Activated naive CD4-positive, alpha-beta T cell treated with anti-CD3 and anti-CD28 coated beads for 36 hours (primary cell): ENCODE measurements at regions not wholly inside any gene's neighbourhood (a gene's known extent, or its start where the extent isn't known, plus 50 kb on each side); places are given as distances from the start of the nearest gene placed in this dataset.

Experiments used
- CTCF ChIA-PET: fragments of 350-600 bp; sonication (Branson Sonifier 250); formaldehyde crosslinking; loops from one replicate; lab custom pipeline; 2021; ENCODE audit warnings: antibody characterized with exemption; lab: Charles Lee
- DNase-seq: peaks from one replicate; pipeline ENCODE4 v3.0.0-alpha.2; 2020
- H3K27ac Mint-ChIP-seq: one replicate; pipeline ENCODE4 v1.8.0; 2021; ENCODE audit warnings: mild to moderate bottlenecking, mixed read lengths
- H3K27me3 Mint-ChIP-seq: one replicate; pipeline ENCODE4 v1.8.0; 2021; ENCODE audit warnings: low read depth, mixed read lengths
- H3K36me3 Mint-ChIP-seq: one replicate; pipeline ENCODE4 v1.8.0; 2021; ENCODE audit warnings: low read depth, mixed read lengths
- H3K4me1 Mint-ChIP-seq: one replicate; pipeline ENCODE4 v1.8.0; 2021; ENCODE audit warnings: low read depth, mixed read lengths
- H3K4me3 Mint-ChIP-seq: one replicate; pipeline ENCODE4 v1.8.0; 2021; ENCODE audit warnings: mild to moderate bottlenecking, moderate library complexity, mixed read lengths
- H3K9me3 Mint-ChIP-seq: one replicate; pipeline ENCODE4 v1.8.0; 2021; ENCODE audit warnings: mixed read lengths
- intact Hi-C: fragments of 100-400 bp; cut with micrococcal nuclease; formaldehyde crosslinking; loops from one replicate; pipeline ENCODE4 v1.15.1; 2023

DNA sequence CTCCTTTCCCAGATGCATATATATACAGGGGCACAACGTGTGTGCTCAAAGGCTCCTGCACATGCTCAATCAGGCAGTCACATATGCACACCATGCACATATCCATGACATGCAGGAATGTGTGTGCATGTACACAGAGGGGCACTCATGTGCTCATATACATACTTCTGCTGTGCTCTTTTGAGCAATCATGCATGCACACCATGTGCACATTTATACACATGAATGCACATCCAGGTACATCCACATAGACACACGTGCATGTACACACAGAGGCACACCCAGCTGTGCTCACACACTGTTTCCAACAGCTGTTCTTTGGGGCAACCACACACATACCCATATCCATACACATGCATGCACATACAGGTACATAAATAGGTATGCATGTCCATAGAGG is 165.3 kb downstream of the SALL1 start:
- Mint-ChIP-seq H3K36me3 (no peaks in the 10 kb centered on the region), H3K27me3 (peaks cover 2% of the 10 kb centered on the region), H3K9me3 (peaks cover 4% of the 10 kb centered on the region), H3K4me3 (no peak overlapping the region), H3K4me1 (no peaks in the 10 kb centered on the region), H3K27ac (no peak overlapping the region)
- intact Hi-C loops: no loop called here
- CTCF ChIA-PET: no interaction called here
- DNase-seq: no peak

DNA sequence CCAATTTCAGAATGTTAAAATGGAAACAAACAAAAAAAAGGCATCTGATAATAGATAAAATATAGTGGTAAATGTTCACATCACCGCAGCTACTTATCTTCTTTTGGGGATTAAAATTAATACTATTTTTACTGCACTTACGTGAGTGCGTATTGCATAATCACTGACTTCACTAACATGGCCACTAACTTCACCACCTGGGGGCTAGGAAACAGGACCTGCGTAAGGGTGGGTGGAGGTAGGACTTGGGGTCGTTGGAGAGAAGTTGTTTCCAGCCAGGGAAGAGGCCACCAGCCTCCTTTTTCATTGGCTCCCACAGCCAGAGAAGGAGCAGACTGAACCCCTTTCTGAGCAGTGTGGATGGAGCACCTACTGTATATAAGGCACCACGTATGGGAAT is 166.4 kb downstream of the SALL1 start:
- Mint-ChIP-seq H3K4me1 (no peaks in the 10 kb centered on the region), H3K36me3 (no peaks in the 10 kb centered on the region), H3K27me3 (peaks cover 2% of the 10 kb centered on the region), H3K27ac (no peak overlapping the region), H3K4me3 (no peak overlapping the region), H3K9me3 (peaks cover 4% of the 10 kb centered on the region)
- no peak for DNase-seq
- CTCF ChIA-PET: no interaction called here
- intact Hi-C loops: no loop called here

DNA sequence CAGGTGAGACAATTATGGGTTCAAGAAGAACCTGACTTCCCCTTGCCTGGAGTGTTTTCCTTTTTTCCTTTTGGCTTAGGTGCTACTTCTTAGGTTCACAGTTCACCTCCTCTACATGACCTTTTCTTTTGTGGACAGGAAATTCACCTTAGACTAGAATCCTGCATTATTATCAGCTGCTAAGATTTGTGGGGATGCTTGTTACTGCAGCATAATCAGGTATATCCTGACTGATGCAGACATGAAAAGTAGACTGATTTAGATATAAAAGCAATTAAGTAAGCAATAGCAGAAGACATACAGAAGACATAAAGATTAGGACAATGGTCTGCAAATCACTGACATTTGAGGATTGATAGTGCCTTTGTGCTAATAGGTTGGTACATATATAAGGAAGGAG is 168.3 kb downstream of the SALL1 start:
- Mint-ChIP-seq H3K4me1 (no peaks in the 10 kb centered on the region), H3K27me3 (peaks cover 2% of the 10 kb centered on the region), H3K36me3 (no peaks in the 10 kb centered on the region), H3K4me3 (no peak overlapping the region), H3K27ac (no peak overlapping the region), H3K9me3 (peaks cover 4% of the 10 kb centered on the region)
- CTCF ChIA-PET: no interaction called here
- DNase-seq: no peak
- intact Hi-C loops: no loop called here

DNA sequence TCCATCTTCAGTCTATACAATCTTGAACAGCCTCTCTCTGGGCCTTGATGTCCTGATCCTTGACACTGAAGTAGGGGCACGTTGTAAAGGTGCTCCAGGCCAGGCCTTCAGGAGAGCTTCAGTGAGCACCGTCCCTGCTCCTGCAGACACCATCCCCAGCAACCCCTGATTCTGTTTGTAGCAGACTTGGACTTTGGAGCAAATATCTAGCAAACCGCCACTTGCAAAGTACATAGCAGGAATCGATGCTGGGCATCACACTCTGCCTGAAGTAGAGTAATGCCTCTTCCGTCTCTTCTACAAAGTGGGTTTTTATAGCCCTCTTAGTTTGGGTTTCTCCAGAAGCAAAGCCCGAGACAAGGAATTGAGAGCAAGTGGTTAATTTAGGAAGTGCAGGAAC is 169.1 kb downstream of the SALL1 start:
- no peak overlapping the region for H3K4me3 Mint-ChIP-seq
- intact Hi-C loops: no loop called here
- H3K27me3 Mint-ChIP-seq: peaks cover 2% of the 10 kb centered on the region
- peaks cover 4% of the 10 kb centered on the region for H3K9me3 Mint-ChIP-seq
- H3K27ac Mint-ChIP-seq: no peak overlapping the region
- no peaks in the 10 kb centered on the region for H3K36me3 Mint-ChIP-seq
- CTCF ChIA-PET: interaction anchor here (0.6 kb wide), 1 partner anchor 13 kb away, joined by 5 read pairs; no protein-coding TSS in a partner anchor
- H3K4me1 Mint-ChIP-seq: no peaks in the 10 kb centered on the region
- no peak for DNase-seq

DNA sequence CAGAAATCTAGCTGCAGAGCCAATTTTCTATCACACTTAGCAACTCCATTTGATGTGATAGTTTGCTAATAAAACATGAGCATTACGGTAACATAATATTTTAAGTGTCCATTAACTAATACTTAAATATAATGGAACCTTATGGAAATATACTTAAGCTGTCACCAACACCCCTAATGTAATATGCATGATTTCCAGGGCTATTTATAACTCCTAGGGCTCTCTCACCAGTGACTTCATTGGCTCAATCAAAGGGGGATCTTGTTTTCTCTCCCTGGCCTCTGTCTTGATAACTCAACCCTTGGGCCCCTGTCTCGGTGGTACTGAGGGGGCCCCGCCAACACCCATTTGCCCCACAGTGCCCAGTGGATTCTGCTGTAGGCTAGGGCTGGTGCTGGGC is 170.4 kb downstream of the SALL1 start:
- CTCF ChIA-PET: no interaction called here
- Mint-ChIP-seq H3K9me3 (no peaks in the 10 kb centered on the region), H3K27me3 (peaks cover 7% of the 10 kb centered on the region), H3K27ac (no peak overlapping the region), H3K4me1 (no peaks in the 10 kb centered on the region), H3K36me3 (no peaks in the 10 kb centered on the region), H3K4me3 (no peak overlapping the region)
- intact Hi-C loops: no loop called here
- DNase-seq: no peak

DNA sequence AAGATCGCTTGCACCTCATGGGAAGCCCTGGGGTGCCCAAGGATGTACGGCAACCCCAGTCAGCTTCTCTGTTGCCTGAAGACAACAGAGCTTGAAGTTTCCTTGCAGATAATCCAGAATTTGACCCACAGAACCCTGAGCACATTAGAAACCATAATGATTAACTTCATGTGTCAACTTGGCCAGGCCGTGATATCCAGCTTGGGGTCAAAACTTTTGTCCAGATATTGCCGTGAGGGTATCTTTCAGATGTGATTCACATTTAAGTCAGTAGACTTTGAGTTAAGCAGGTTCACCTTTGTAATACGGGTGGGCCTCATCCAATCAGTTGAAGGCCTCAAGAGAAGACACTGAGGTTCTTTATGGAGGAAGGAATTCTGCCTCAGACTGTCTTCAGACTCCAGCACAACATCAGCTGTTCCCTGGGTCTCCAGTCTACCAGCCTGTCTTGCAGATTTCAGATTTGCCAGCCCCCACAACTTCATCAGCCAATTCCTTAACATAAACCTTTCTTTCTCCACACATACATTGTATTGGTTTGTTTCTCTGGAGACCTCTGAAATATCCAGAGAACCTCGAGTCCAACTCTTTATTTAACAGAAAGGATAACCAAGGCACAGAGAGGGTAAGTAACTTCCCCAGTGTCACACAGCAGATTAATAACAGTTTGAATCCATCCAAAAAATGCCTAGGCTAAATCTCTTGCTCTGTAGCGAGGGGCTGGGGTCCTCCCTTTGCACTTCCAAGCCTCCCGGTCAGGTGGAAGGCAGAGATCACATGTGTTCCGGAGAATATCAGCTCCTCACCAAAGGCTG is 171.1 kb downstream of the SALL1 start:
- CTCF ChIA-PET: interaction anchor here (0.5 kb wide), 1 partner anchor 1409 kb away, joined by 3 read pairs; no protein-coding TSS in a partner anchor
- Mint-ChIP-seq H3K36me3 (no peaks in the 10 kb centered on the region), H3K9me3 (no peaks in the 10 kb centered on the region), H3K4me3 (no peak overlapping the region), H3K27ac (no peak overlapping the region), H3K27me3 (peaks cover 7% of the 10 kb centered on the region), H3K4me1 (no peaks in the 10 kb centered on the region)
- intact Hi-C loops: no loop called here
- DNase-seq: no peak

DNA sequence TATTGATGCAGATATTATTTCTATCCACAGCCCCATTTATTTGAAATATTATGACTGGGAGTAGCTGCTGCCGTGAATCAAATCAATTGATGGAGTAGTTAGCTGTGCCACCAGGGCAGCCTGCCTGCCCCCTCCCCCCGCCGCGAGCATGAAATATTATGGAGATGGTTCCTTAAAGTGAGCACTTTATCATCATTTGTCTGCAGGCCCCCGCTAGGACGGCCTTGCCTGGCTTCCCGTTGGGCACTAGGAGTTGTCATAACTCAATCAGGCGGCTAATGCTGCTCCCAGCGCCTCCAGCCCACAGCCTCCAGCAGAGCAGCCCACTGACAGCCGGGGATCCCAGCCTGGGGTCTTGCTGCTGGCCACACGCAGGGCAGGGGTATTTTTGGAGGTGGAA is 173.9 kb downstream of the SALL1 start:
- peaks cover 7% of the 10 kb centered on the region for H3K27me3 Mint-ChIP-seq
- no peaks in the 10 kb centered on the region for H3K9me3 Mint-ChIP-seq
- CTCF ChIA-PET: interaction anchor here (0.6 kb wide), 1 partner anchor 526 kb away, joined by 3 read pairs; no protein-coding TSS in a partner anchor
- intact Hi-C loops: no loop called here
- DNase-seq: no peak
- no peak overlapping the region for H3K27ac Mint-ChIP-seq
- no peaks in the 10 kb centered on the region for H3K4me1 Mint-ChIP-seq
- H3K4me3 Mint-ChIP-seq: no peak overlapping the region
- no peaks in the 10 kb centered on the region for H3K36me3 Mint-ChIP-seq

DNA sequence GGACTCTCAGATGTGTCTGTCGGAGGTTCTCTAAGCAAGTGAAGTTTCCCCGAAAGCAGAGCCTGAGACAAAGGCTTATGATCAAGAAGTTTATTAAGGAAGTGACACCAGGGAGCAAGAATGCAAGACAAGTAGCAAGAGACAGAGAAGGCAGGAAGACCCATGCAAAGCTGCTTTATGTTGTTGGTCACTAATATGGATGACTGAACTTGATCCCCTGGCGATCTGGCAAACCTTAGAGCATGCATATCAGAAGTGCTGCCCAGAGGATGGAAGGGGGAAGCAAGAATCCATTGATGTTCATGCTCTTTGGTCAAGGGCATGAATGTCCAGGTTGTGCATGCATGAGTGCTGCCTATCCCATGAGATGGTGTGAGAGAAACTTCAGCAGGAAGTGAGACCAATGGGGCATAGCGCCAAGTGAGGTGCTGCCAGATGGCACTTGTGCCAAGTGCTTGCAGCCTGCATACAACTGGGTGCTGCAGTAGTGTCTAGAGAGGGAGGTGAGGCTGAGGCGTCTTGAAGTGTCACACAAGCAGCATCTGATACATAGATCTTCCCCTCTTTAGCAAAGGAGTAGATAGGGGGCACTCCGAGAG is 176.5 kb downstream of the SALL1 start:
- intact Hi-C loops: no loop called here
- no peak for DNase-seq
- no peak overlapping the region for H3K27ac Mint-ChIP-seq
- H3K27me3 Mint-ChIP-seq: peaks cover 5% of the 10 kb centered on the region
- H3K36me3 Mint-ChIP-seq: no peaks in the 10 kb centered on the region
- no peak overlapping the region for H3K4me3 Mint-ChIP-seq
- H3K4me1 Mint-ChIP-seq: no peaks in the 10 kb centered on the region
- CTCF ChIA-PET: no interaction called here
- no peaks in the 10 kb centered on the region for H3K9me3 Mint-ChIP-seq

DNA sequence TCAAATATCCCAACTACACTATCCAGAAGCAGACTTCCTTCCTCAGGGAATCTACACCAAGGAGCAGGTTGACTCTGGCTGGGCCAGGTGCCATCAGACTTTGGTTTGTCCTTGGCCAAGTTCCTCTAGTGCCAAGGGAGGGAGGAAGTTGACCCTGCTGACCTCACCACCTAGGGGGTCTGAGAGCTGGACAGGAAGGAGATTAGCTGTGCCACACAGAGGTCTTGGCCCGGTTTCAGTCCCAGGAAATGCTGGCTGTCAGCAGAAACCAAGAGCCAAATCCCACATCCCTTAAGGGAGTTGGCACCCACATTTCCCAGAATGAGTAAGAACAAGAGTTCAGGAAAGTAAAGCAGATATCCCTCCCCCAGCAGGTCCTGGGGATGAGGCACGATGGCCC is 178.2 kb downstream of the SALL1 start:
- no peak overlapping the region for H3K4me3 Mint-ChIP-seq
- no peaks in the 10 kb centered on the region for H3K36me3 Mint-ChIP-seq
- peaks cover 5% of the 10 kb centered on the region for H3K27me3 Mint-ChIP-seq
- H3K9me3 Mint-ChIP-seq: no peaks in the 10 kb centered on the region
- intact Hi-C loops: no loop called here
- CTCF ChIA-PET: no interaction called here
- H3K4me1 Mint-ChIP-seq: no peaks in the 10 kb centered on the region
- no peak overlapping the region for H3K27ac Mint-ChIP-seq
- no peak for DNase-seq

DNA sequence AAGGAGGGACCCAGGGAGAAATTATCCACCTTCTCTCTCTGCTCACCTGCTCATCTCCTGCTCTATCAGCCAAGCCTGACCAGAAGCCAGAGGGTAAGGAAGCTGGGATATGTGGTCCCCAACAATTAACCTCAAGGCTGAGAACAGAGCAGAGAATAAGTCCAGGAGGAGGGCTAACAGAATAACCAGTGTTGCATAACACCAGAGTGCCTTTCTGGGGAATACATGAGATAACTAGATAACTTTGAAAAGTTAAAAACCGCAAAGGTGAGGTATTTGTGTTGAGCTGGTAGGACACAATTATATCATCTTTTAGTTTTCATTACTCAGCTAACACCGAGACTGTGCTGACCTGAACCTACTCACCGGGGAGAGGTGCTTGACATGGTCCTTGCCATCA is 180.8 kb downstream of the SALL1 start:
- Mint-ChIP-seq H3K4me1 (no peaks in the 10 kb centered on the region), H3K27ac (no peak overlapping the region)

DNA sequence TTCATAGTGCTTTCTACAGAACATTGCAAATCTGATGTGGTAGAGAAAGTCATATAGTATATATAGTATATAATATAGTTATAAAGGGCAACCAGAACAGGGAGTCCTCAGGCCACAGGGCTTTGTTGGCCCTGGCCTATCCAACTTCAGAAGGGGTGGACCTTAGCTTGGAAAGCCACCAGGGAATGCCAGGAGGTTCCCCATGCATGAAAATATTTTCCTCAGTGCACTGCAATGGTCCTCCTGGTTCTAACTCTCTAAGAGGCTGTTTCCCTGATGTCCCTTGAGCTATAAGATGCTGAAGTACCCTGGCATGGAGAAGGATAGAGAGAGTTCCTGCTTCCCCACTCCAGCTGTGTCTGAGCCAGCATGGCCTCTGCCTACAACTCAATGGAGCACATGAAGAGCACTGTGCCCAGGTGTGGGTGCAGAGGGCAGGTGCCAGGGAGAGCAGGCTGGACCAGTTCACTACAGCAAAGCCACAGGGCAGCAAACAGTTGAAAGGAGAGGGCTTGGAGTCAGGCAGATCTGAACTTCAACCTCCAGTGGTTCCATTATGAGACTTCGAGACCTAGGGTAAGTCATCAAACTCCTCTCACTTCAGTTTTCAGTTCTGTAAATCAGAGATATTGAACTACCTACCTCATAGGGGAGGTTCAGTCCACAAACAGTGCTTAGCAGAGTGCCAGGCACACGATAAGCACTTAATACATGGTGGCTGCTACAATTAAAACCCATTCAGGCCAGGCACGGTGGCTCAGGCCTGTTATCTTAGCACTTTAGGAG is 183.1 kb downstream of the SALL1 start:
- CTCF ChIA-PET: no interaction called here
- Mint-ChIP-seq H3K27me3 (peaks cover 4% of the 10 kb centered on the region), H3K36me3 (no peaks in the 10 kb centered on the region)

More for the DNA sequence above, 180.8 kb downstream of the SALL1 start:
- DNase-seq: no peak
- intact Hi-C loops: no loop called here
- no peak overlapping the region for H3K4me3 Mint-ChIP-seq
- H3K9me3 Mint-ChIP-seq: no peaks in the 10 kb centered on the region
- no peaks in the 10 kb centered on the region for H3K27me3 Mint-ChIP-seq
- H3K36me3 Mint-ChIP-seq: no peaks in the 10 kb centered on the region
- CTCF ChIA-PET: no interaction called here

DNA sequence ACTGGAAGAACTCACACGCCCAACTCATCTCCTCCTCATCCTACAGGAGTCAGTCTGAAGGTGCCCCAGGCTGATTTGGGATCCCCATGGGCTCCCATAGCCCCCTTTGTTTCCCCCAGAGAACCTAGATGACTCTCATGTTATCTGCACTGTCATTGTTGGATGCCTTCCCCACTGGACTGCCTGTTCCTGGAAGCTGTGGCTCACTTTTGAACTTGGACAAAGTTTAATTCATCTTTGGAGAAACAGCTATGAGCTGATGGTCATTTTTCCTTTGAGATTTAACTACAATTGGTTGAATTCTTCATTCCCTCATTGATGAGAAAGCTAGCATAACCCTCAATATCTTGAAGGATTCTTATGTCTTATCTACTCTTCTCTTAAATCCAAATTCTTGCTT is 186.6 kb downstream of the SALL1 start:
- CTCF ChIA-PET: no interaction called here
- H3K9me3 Mint-ChIP-seq: no peaks in the 10 kb centered on the region
- H3K4me1 Mint-ChIP-seq: no peaks in the 10 kb centered on the region
- no peaks in the 10 kb centered on the region for H3K36me3 Mint-ChIP-seq
- DNase-seq: no peak
- intact Hi-C loops: no loop called here
- H3K4me3 Mint-ChIP-seq: no peak overlapping the region
- H3K27me3 Mint-ChIP-seq: peaks cover 4% of the 10 kb centered on the region
- H3K27ac Mint-ChIP-seq: no peak overlapping the region

More for the DNA sequence above, 183.1 kb downstream of the SALL1 start:
- no peak overlapping the region for H3K27ac Mint-ChIP-seq
- DNase-seq: no peak
- H3K4me1 Mint-ChIP-seq: no peaks in the 10 kb centered on the region
- no peaks in the 10 kb centered on the region for H3K9me3 Mint-ChIP-seq
- intact Hi-C loops: no loop called here
- no peak overlapping the region for H3K4me3 Mint-ChIP-seq
